A549 (cell line): ENCODE measurements at regions not wholly inside any gene's neighbourhood (a gene's known extent, or its start where the extent isn't known, plus 50 kb on each side); places are given as distances from the start of the nearest gene placed in this dataset.
A peak's percentile ranks its signal among the peaks of the same experiment; 100 is the strongest.

Source experiments
- ATAC-seq, 2 experiments: fragments of 200-7000 bp in 1 of 2; fragments of >200 bp in 1 of 2; cut with Nextera tagmentation in 1 of 2; cut with Tn5 transposase in 1 of 2; 3 replicates each; pipeline versions ENCODE4 v1.8.0 to v1.9.1; 2018 to 2020; ENCODE audit warnings: mild to moderate bottlenecking in 1 of 2, moderate library complexity in 1 of 2
- CTCF ChIA-PET: fragments of 300-600 bp; sonication (Branson Sonifier 250); formaldehyde crosslinking; extraction: SDS; loops from one replicate; lab custom pipeline; 2021; ENCODE audit warnings: antibody characterized with exemption, inconsistent platforms; lab: Yijun Ruan, JAX
- POLR2A ChIA-PET: fragments of 350-600 bp; formaldehyde crosslinking; extraction: SDS; loops from one replicate; lab custom pipeline; 2021; ENCODE audit warnings: antibody characterized with exemption, inconsistent platforms; lab: Yijun Ruan, JAX
- DNase-seq, 2 experiments: peaks; one replicate each; pipeline versions ENCODE4 v3.0.0 to v3.0.0-alpha.2; 2011 to 2016; ENCODE audit warnings: low read depth in 1 of 2, low spot score in 1 of 2
- FAIRE-seq: peaks from 2 replicates; lab custom pipeline; 2011; peaks lifted over from hg19 to GRCh38; lab: Jason Lieb, UNC
- H3K27ac ChIP-seq, 2 experiments: fragments of >200 bp; sonication (Bioruptor Twin); formaldehyde crosslinking; 3 replicates each; pipeline ENCODE4 v1.5.1; 2016 to 2017
- H3K4me1 ChIP-seq: fragments of >200 bp; sonication (Bioruptor Twin); formaldehyde crosslinking; 3 replicates; pipeline ENCODE4 v1.6.1; 2016
- H3K4me2 ChIP-seq: fragments of >200 bp; sonication (Bioruptor Twin); formaldehyde crosslinking; 3 replicates; pipeline ENCODE4 v1.6.1; 2016
- H3K4me3 ChIP-seq: fragments of >200 bp; sonication (Bioruptor Twin); formaldehyde crosslinking; 3 replicates; pipeline ENCODE4 v1.5.1; 2016
- H3K9me3 ChIP-seq: fragments of >200 bp; sonication (Bioruptor Twin); formaldehyde crosslinking; 3 replicates; pipeline ENCODE4 v1.6.1; 2016
- ATOH8 ChIP-seq: fragments of 250-450 bp; sonication (Bioruptor Pico); IDR thresholded peaks from 2 replicates; pipeline ENCODE4 v1.5.0; 2020; ENCODE audit warnings: low read depth, mild to moderate bottlenecking, moderate library complexity
- BHLHE40 ChIP-seq: IDR thresholded peaks from 2 replicates; pipeline ENCODE4 v1.6.1; 2012; ENCODE audit warnings: low read depth, low read length, inconsistent platforms
- CBX2 ChIP-seq: fragments of 200-600 bp; sonication (generic); IDR thresholded peaks from 2 replicates; pipeline ENCODE4 v1.6.1; 2016; ENCODE audit warnings: low read depth, mild to moderate bottlenecking, borderline replicate concordance
- EHF ChIP-seq: fragments of 250-450 bp; sonication (Bioruptor Pico); IDR thresholded peaks from 2 replicates; pipeline ENCODE4 v1.5.0; 2020; ENCODE audit warnings: mild to moderate bottlenecking
- ELK1 ChIP-seq: fragments of 150-350 bp; IDR thresholded peaks from 2 replicates; pipeline ENCODE4 v1.6.1; 2014; ENCODE audit warnings: low read depth, mild to moderate bottlenecking, low read length
- EP300 ChIP-seq, 2 experiments: fragments of >200 bp; sonication (Bioruptor Twin); formaldehyde crosslinking; IDR thresholded peaks; 2 replicates in 1 of 2; 3 replicates in 1 of 2; pipeline ENCODE4 v1.6.1; 2016 to 2017
- ESRRA ChIP-seq: fragments of 150-350 bp; IDR thresholded peaks from 2 replicates; pipeline ENCODE4 v1.6.1; 2014; ENCODE audit warnings: mild to moderate bottlenecking, low read length, borderline replicate concordance
- FOSL2 ChIP-seq, 2 experiments: fragments of 450-650 bp in 1 of 2; fragments of >200 bp in 1 of 2; sonication (Bioruptor Twin) in 1 of 2; formaldehyde crosslinking; IDR thresholded peaks; 2 replicates each; pipeline versions ENCODE4 v1.5.0 to v1.6.1; 2016 to 2020; ENCODE audit warnings: mild to moderate bottlenecking in 1 of 2, moderate library complexity in 1 of 2
- HES2 ChIP-seq: fragments of >200 bp; sonication (Bioruptor Twin); formaldehyde crosslinking; IDR thresholded peaks from 2 replicates; pipeline ENCODE4 v1.6.1; 2016
- HOXA7 ChIP-seq: fragments of 250-450 bp; sonication (Bioruptor Pico); IDR thresholded peaks from 2 replicates; pipeline ENCODE4 v1.5.0; 2020; ENCODE audit warnings: mild to moderate bottlenecking, moderate library complexity
- HOXB5 ChIP-seq: fragments of 250-450 bp; sonication (Bioruptor Pico); IDR thresholded peaks from 2 replicates; pipeline ENCODE4 v1.5.0; 2020; ENCODE audit warnings: mild to moderate bottlenecking, moderate library complexity
- JUN ChIP-seq, 2 experiments: fragments of >200 bp; sonication (Bioruptor Twin); formaldehyde crosslinking; IDR thresholded peaks; 2 replicates in 1 of 2; 3 replicates in 1 of 2; pipeline ENCODE4 v1.6.1; 2016 to 2017
- JUNB ChIP-seq: fragments of >200 bp; sonication (Bioruptor Twin); formaldehyde crosslinking; IDR thresholded peaks from 2 replicates; pipeline ENCODE4 v1.6.1; 2016
- KDM5A ChIP-seq: fragments of 200-600 bp; sonication (generic); IDR thresholded peaks from 2 replicates; pipeline ENCODE4 v1.6.1; 2016; ENCODE audit warnings: antibody characterized with exemption, mild to moderate bottlenecking
- MAX ChIP-seq: IDR thresholded peaks from 2 replicates; pipeline ENCODE4 v1.6.1; 2012
- MAZ ChIP-seq: fragments of 150-350 bp; IDR thresholded peaks from 2 replicates; pipeline ENCODE4 v1.6.1; 2014; ENCODE audit warnings: antibody characterized with exemption, low read depth, low read length, borderline replicate concordance
- MYC ChIP-seq: IDR thresholded peaks from 2 replicates; pipeline ENCODE4 v1.6.1; 2012; ENCODE audit warnings: mild to moderate bottlenecking, inconsistent platforms, low read length, improper control_type of control experiment, borderline replicate concordance
- NFE2L2 ChIP-seq: fragments of 150-350 bp; conservative IDR thresholded peaks from 2 replicates; pipeline ENCODE4 v1.6.1; 2014; ENCODE audit warnings: low read length
- NPAS2 ChIP-seq: fragments of 250-450 bp; sonication (Bioruptor Pico); IDR thresholded peaks from 2 replicates; pipeline ENCODE4 v1.8.0; 2022; ENCODE audit warnings: mild to moderate bottlenecking, moderate library complexity, borderline replicate concordance
- POLR2A ChIP-seq: IDR thresholded peaks from 2 replicates; pipeline ENCODE4 v1.6.1; 2012; ENCODE audit warnings: mild to moderate bottlenecking, low read length
- RAD21 ChIP-seq, 2 experiments: fragments of >200 bp in 1 of 2; sonication (Bioruptor Twin) in 1 of 2; formaldehyde crosslinking in 1 of 2; IDR thresholded peaks in 1 of 2; conservative IDR thresholded peaks in 1 of 2; 2 replicates in 1 of 2; 3 replicates in 1 of 2; pipeline ENCODE4 v1.6.1; 2012 to 2018; ENCODE audit warnings: inconsistent platforms in 1 of 2
- REST ChIP-seq: fragments of 200-600 bp; sonication (generic); IDR thresholded peaks from 2 replicates; pipeline ENCODE4 v1.6.1; 2016; ENCODE audit warnings: antibody characterized with exemption, mild to moderate bottlenecking, moderate library complexity
- RFX5 ChIP-seq: fragments of 450-650 bp; IDR thresholded peaks from 2 replicates; pipeline ENCODE4 v1.7.1; 2014; ENCODE audit warnings: antibody characterized with exemption, mild to moderate bottlenecking, moderate library complexity
- RNF2 ChIP-seq: fragments of 200-600 bp; sonication (generic); IDR thresholded peaks from 2 replicates; pipeline ENCODE4 v1.6.1; 2016; ENCODE audit warnings: low read depth, mild to moderate bottlenecking, antibody characterized with exemption, moderate library complexity, borderline replicate concordance
- SMC3 ChIP-seq: fragments of >200 bp; sonication (Bioruptor Twin); formaldehyde crosslinking; IDR thresholded peaks from 3 replicates; pipeline ENCODE4 v1.6.1; 2018; ENCODE audit warnings: inconsistent platforms
- TFCP2L1 ChIP-seq: fragments of 250-450 bp; sonication (Bioruptor Pico); IDR thresholded peaks from 2 replicates; pipeline ENCODE4 v1.5.0; 2021; ENCODE audit warnings: mild to moderate bottlenecking
- TP53 ChIP-seq: fragments of 250-450 bp; sonication (Bioruptor Pico); IDR thresholded peaks from 2 replicates; pipeline ENCODE4 v1.5.0; 2021; ENCODE audit warnings: mild to moderate bottlenecking, moderate library complexity
- ZFP36 ChIP-seq: fragments of 450-650 bp; IDR thresholded peaks from 2 replicates; pipeline ENCODE4 v1.6.1; 2014; ENCODE audit warnings: borderline replicate concordance; ENCODE audit not compliant: partially characterized antibody
- WGBS: methylation state at CpG from one replicate; pipeline ENCODE4 v1.1.6; 2017; ENCODE audit errors: missing lambda C conversion rate; 5-methylcytosine and 5-hydroxymethylcytosine counted together

GRCh38 chrX:151852294-151852693 lies 60.4 kb upstream of the MAGEA4 start:
- no peak overlapping the region for H3K4me2 ChIP-seq
- H3K27ac ChIP-seq: no peak overlapping the region
- ChIA-PET POLR2A (no interaction called here), CTCF (interaction anchor here (0.8 kb wide), 1 partner anchor 780 kb away, joined by 3 read pairs; no protein-coding TSS in a partner anchor)
- TF ChIP-seq RAD21 (conservative IDR thresholded peaks at IDR 0.05 in 1 of 2, IDR thresholded peaks at IDR 0.05 in 1 of 2): peak in 1 of 2 experiments; percentile 25; a peak in 1 of 5 replicates
- no peak for TF ChIP-seq ESRRA
- TF ChIP-seq ELK1: no peak
- TF ChIP-seq POLR2A: no peak
- TF ChIP-seq TP53 (CRISPR knock-in tag): no peak
- TF ChIP-seq JUNB: no peak
- no peak for TF ChIP-seq HOXB5 (CRISPR knock-in tag)
- no peak for TF ChIP-seq KDM5A
- no peak overlapping the region for H3K4me3 ChIP-seq
- no peaks in the 10 kb centered on the region for H3K4me1 ChIP-seq
- 67% methylated on average over 3 of the region's 3 CpGs for WGBS
- DNase-seq (no peak), ATAC-seq (no peak), FAIRE-seq (no peak)
- H3K9me3 ChIP-seq: no peaks in the 10 kb centered on the region

GRCh38 chrX:151854726-151855495 lies 57.8 kb upstream of the MAGEA4 start:
- no peaks in the 10 kb centered on the region for H3K9me3 ChIP-seq
- FAIRE-seq (peak; percentile 84), ATAC-seq (no peak), DNase-seq (no peak)
- no peak overlapping the region for H3K4me3 ChIP-seq
- H3K4me1 ChIP-seq: no peaks in the 10 kb centered on the region
- H3K27ac ChIP-seq: no peak overlapping the region
- ChIA-PET CTCF (no interaction called here), POLR2A (no interaction called here)
- no peak for TF ChIP-seq HOXB5 (CRISPR knock-in tag)
- no peak for TF ChIP-seq NPAS2
- TF ChIP-seq EP300 (IDR thresholded peaks at IDR 0.05): no peak
- TF ChIP-seq HES2: no peak
- no peak for TF ChIP-seq RNF2
- TF ChIP-seq ZFP36: no peak
- no peak for TF ChIP-seq TFCP2L1 (CRISPR knock-in tag)
- no peak for TF ChIP-seq EHF (CRISPR knock-in tag)
- no peak for TF ChIP-seq MAX
- no peak for TF ChIP-seq NFE2L2
- no peak for TF ChIP-seq POLR2A
- WGBS: 35% methylated on average over 4 of the region's 4 CpGs
- H3K4me2 ChIP-seq: no peak overlapping the region

- POLR2A ChIA-PET: interaction anchor here (0.6 kb wide), 1 partner anchor 80 kb away, joined by 3 read pairs; no protein-coding TSS in a partner anchor
- no peak overlapping the region for H3K4me3 ChIP-seq
- ATAC-seq (no peak), FAIRE-seq (no peak), DNase-seq (no peak)
- no peak overlapping the region for H3K27ac ChIP-seq
- 42% methylated on average over 1 of the region's 1 CpG for WGBS
- no peaks in the 10 kb centered on the region for H3K9me3 ChIP-seq
- H3K4me1 ChIP-seq: no peaks in the 10 kb centered on the region
- TF ChIP-seq REST (no peak), MAZ (no peak), TP53 (CRISPR knock-in tag) (no peak), RFX5 (no peak), MYC (no peak), SMC3 (no peak), POLR2A (no peak), CBX2 (no peak), FOSL2 (IDR thresholded peaks at IDR 0.05) (no peak), FOSL2 (CRISPR knock-in tag; IDR thresholded peaks at IDR 0.05) (no peak), BHLHE40 (no peak), JUN (IDR thresholded peaks at IDR 0.05) (no peak), RAD21 (conservative IDR thresholded peaks at IDR 0.05 in 1 of 2, IDR thresholded peaks at IDR 0.05 in 1 of 2) (no peak), TFCP2L1 (CRISPR knock-in tag) (no peak), ATOH8 (CRISPR knock-in tag) (no peak), HOXA7 (CRISPR knock-in tag) (no peak)
- no peak overlapping the region for H3K4me2 ChIP-seq
- CTCF ChIA-PET: interaction anchor here (1.1 kb wide), 1 partner anchor 187 kb away, joined by 3 read pairs; no protein-coding TSS in a partner anchor
Measured at GRCh38 chrX:151859481-151859880, 53.2 kb upstream of the MAGEA4 start.
